Kidney (tissue), 13 donors: ENCODE measurements at regions not wholly inside any gene's neighbourhood (a gene's known extent, or its start where the extent isn't known, plus 50 kb on each side); places are given as distances from the start of the nearest gene placed in this dataset.

Experiments used
- DNase-seq, 5 donors: peaks; one replicate each; pipeline ENCODE4 v3.0.0-alpha.2; 2013 to 2020
- FAIRE-seq: peaks from 2 replicates; lab custom pipeline; 2012; peaks lifted over from hg19 to GRCh38; lab: Jason Lieb, UNC
- H3K27ac ChIP-seq, 2 donors: one replicate each; pipeline ENCODE4 v1.7.0; 2013; ENCODE audit warnings: low read depth in 2 of 2, low read length in 2 of 2, inconsistent platforms in 1 of 2
- H3K27me3 ChIP-seq: one replicate; pipeline ENCODE4 v1.7.1; 2013; ENCODE audit warnings: low read length, inconsistent platforms; ENCODE audit not compliant: control insufficient read depth, insufficient read depth
- H3K36me3 ChIP-seq, 3 donors: one replicate each; pipeline versions ENCODE4 v1.7.0 to v1.7.1; 2013; ENCODE audit warnings: low read length in 3 of 3, control low read depth in 1 of 3, inconsistent platforms in 1 of 3; ENCODE audit not compliant: insufficient read depth in 3 of 3, control insufficient read depth in 2 of 3
- H3K4me1 ChIP-seq, 3 donors: one replicate each; pipeline versions ENCODE4 v1.7.0 to v1.7.1; 2013; ENCODE audit warnings: low read length in 3 of 3, inconsistent platforms in 1 of 3, low read depth in 1 of 3; ENCODE audit not compliant: control insufficient read depth in 2 of 3, insufficient read depth in 2 of 3
- H3K4me3 ChIP-seq, 3 donors: one replicate each; pipeline versions ENCODE4 v1.7.0 to v1.8.1; 2013; ENCODE audit warnings: low read length in 3 of 3, control low read depth in 1 of 3, inconsistent platforms in 1 of 3
- H3K9ac ChIP-seq, 3 donors: one replicate each; pipeline versions ENCODE4 v1.7.0 to v1.7.1; 2013; ENCODE audit warnings: low read length in 3 of 3, control low read depth in 1 of 3, inconsistent platforms in 1 of 3
- H3K9me3 ChIP-seq, 3 donors: one replicate each; pipeline versions ENCODE4 v1.7.0 to v1.7.1; 2013; ENCODE audit warnings: low read length in 3 of 3, control low read depth in 1 of 3, inconsistent platforms in 1 of 3; ENCODE audit not compliant: control insufficient read depth in 2 of 3, insufficient read depth in 1 of 3
- intact Hi-C: fragments of 100-400 bp; cut with DNase I; formaldehyde crosslinking; loops from one replicate; pipeline ENCODE4 v1.11.1; 2022
- TF ChIP-seq, protein P1 (sequence below): IDR thresholded peaks from 3 replicates; pipeline ENCODE4 v1.5.1; 2012; ENCODE audit warnings: mild to moderate bottlenecking, moderate library complexity, borderline replicate concordance; ENCODE audit not compliant: insufficient read depth; ENCODE audit errors: extremely low read depth
- donor health status: control.
- donor health status: control.
- donor health status: control.
- donor health status: control.
- donor health status: control.
- donor health status: DM: yes; HTN: yes; CAD: no.
- donor health status: Normal renal cell carcinoma (clear cell type).

DNA sequence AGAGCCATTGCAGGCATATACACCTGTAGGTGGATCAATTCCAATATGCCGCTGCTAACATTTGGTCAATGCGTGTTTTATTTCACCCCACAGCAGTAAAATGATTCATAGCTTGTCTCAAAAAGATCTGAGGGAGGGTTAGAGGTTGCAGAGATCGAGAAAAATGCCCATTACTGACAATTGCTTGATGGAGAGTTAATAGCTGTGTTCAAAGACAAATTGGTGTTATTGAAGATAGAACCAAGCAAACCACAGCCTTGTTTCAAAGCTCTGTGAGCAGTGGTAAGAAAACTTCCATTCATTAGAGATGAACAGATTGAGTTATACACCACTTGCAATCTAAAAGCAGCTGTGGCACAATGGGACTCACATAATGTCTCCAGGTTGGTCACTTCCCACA is 95.4 kb downstream of the KCNE4 start:
- Histone ChIP-seq H3K27me3 (no peaks in the 10 kb centered on the region), H3K36me3 (no peaks in the 10 kb centered on the region), H3K9ac (no peak overlapping the region), H3K4me1 (no peaks in the 10 kb centered on the region), H3K4me3 (no peak overlapping the region), H3K9me3 (no peaks in the 10 kb centered on the region), H3K27ac (no peak overlapping the region)
- FAIRE-seq: no peak
- intact Hi-C loops: no loop called here
- TF ChIP-seq, protein P1, sequence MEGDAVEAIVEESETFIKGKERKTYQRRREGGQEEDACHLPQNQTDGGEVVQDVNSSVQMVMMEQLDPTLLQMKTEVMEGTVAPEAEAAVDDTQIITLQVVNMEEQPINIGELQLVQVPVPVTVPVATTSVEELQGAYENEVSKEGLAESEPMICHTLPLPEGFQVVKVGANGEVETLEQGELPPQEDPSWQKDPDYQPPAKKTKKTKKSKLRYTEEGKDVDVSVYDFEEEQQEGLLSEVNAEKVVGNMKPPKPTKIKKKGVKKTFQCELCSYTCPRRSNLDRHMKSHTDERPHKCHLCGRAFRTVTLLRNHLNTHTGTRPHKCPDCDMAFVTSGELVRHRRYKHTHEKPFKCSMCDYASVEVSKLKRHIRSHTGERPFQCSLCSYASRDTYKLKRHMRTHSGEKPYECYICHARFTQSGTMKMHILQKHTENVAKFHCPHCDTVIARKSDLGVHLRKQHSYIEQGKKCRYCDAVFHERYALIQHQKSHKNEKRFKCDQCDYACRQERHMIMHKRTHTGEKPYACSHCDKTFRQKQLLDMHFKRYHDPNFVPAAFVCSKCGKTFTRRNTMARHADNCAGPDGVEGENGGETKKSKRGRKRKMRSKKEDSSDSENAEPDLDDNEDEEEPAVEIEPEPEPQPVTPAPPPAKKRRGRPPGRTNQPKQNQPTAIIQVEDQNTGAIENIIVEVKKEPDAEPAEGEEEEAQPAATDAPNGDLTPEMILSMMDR: no peak
- no peak for DNase-seq

DNA sequence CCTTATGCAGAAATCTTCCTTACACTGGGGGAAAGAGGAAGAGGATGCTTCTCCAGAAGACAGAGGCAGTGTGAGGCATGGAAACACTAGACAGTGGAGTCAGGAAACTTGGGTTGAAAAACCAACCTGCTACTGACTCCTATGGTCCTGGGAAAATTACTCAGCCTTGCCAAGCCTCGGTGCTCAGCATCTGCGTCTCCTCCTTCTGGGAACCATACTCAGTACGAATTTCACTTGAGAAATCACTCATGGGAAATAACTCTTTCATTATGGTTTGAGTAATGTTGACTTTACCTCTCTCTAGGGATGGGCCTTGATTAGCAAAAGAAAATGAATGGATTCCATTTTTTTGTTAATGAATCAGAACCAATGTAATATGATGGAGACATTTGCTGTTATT is 96.5 kb downstream of the KCNE4 start:
- H3K27ac ChIP-seq: no peak overlapping the region
- no peak overlapping the region for H3K9ac ChIP-seq
- intact Hi-C loops: no loop called here
- H3K9me3 ChIP-seq: no peaks in the 10 kb centered on the region
- H3K4me1 ChIP-seq: no peaks in the 10 kb centered on the region
- TF ChIP-seq, protein P1: no peak
- DNase-seq: no peak
- FAIRE-seq: no peak
- H3K4me3 ChIP-seq: no peak overlapping the region
- no peaks in the 10 kb centered on the region for H3K36me3 ChIP-seq
- H3K27me3 ChIP-seq: no peaks in the 10 kb centered on the region

GRCh38 chr2:223155956-223156355 is 104.0 kb downstream of the KCNE4 start:
- no peaks in the 10 kb centered on the region for H3K9me3 ChIP-seq
- H3K9ac ChIP-seq: no peak overlapping the region
- intact Hi-C loops: no loop called here
- H3K36me3 ChIP-seq: no peaks in the 10 kb centered on the region
- H3K4me1 ChIP-seq: no peaks in the 10 kb centered on the region
- H3K27ac ChIP-seq: no peak overlapping the region
- no peaks in the 10 kb centered on the region for H3K27me3 ChIP-seq
- FAIRE-seq (no peak), DNase-seq (no peak)
- TF ChIP-seq, protein P1: no peak
- H3K4me3 ChIP-seq: no peak overlapping the region

- FAIRE-seq: no peak
- intact Hi-C loops: no loop called here
These were observed 110.0 kb downstream of the KCNE4 start for GRCh38 chr2:223161873-223162458.

More at GRCh38 chr2:223161873-223162458, 110.0 kb downstream of the KCNE4 start:
- Histone ChIP-seq H3K9ac (no peak overlapping the region), H3K4me3 (no peak overlapping the region), H3K9me3 (no peaks in the 10 kb centered on the region), H3K27me3 (no peaks in the 10 kb centered on the region), H3K27ac (no peak overlapping the region), H3K36me3 (no peaks in the 10 kb centered on the region), H3K4me1 (no peaks in the 10 kb centered on the region)
- no peak for DNase-seq
- TF ChIP-seq, protein P1: no peak
